HG03135 (cell line): ENCODE measurements at regions not wholly inside any gene's neighbourhood (a gene's known extent, or its start where the extent isn't known, plus 50 kb on each side); places are given as distances from the start of the nearest gene placed in this dataset.

ENCODE experiments used
- ATAC-seq: cut with Tn5 transposase; IDR thresholded peaks from one replicate; pipeline ENCODE4 v1.9.1; 2021; ENCODE audit warnings: mild to moderate bottlenecking, moderate library complexity; ENCODE audit not compliant: unreplicated experiment

GRCh38 chr20:4521170-4521968 is 164.9 kb upstream of the PRNP start:
- ATAC-seq: no peak

GRCh38 chr20:4519534-4519933 is 166.7 kb upstream of the PRNP start:
- no peak for ATAC-seq

- ATAC-seq: no peak
Observed at GRCh38 chr20:4516876-4517275, 169.4 kb upstream of the PRNP start.

- no peak for ATAC-seq
Observed at GRCh38 chr20:4513720-4514119, 172.5 kb upstream of the PRNP start.

- no peak for ATAC-seq
Observed at GRCh38 chr20:4512891-4513550, 173.2 kb upstream of the PRNP start.

GRCh38 chr20:4511776-4512175 is 174.5 kb upstream of the PRNP start:
- ATAC-seq: no peak

GRCh38 chr20:4509825-4510522 is 176.3 kb upstream of the PRNP start:
- no peak for ATAC-seq

GRCh38 chr20:4508773-4509172 is 177.5 kb upstream of the PRNP start:
- ATAC-seq: no peak

GRCh38 chr20:4507288-4507719 is 179.0 kb upstream of the PRNP start:
- ATAC-seq: no peak

- no peak for ATAC-seq
Observed at GRCh38 chr20:4504814-4505213, 181.4 kb upstream of the PRNP start.

- ATAC-seq: no peak
Observed at GRCh38 chr20:4502756-4503155, 183.5 kb upstream of the PRNP start.

GRCh38 chr20:4493386-4493785 is 192.9 kb upstream of the PRNP start:
- ATAC-seq: no peak

- no peak for ATAC-seq
Observed at GRCh38 chr20:4491643-4492042, 194.6 kb upstream of the PRNP start.

- no peak for ATAC-seq
Observed at GRCh38 chr20:4490606-4491280, 195.5 kb upstream of the PRNP start.

GRCh38 chr20:4490045-4490444 is 196.2 kb upstream of the PRNP start:
- no peak for ATAC-seq

- no peak for ATAC-seq
Observed at GRCh38 chr20:4488407-4489339, 197.6 kb upstream of the PRNP start.

- no peak for ATAC-seq
Observed at GRCh38 chr20:4484379-4484997, 201.8 kb upstream of the PRNP start.

GRCh38 chr20:4483961-4484360 is 202.3 kb upstream of the PRNP start:
- ATAC-seq: no peak

- ATAC-seq: no peak
Observed at GRCh38 chr20:4483486-4483885, 202.8 kb upstream of the PRNP start.

- no peak for ATAC-seq
Observed at GRCh38 chr20:4480104-4480503, 206.2 kb upstream of the PRNP start.
